GM13976 (cell line): ENCODE measurements at regions not wholly inside any gene's neighbourhood (a gene's known extent, or its start where the extent isn't known, plus 50 kb on each side); places are given as distances from the start of the nearest gene placed in this dataset.

ENCODE experiments used
- DNase-seq: peaks from one replicate; pipeline ENCODE4 v3.0.0; 2012; ENCODE audit warnings: low spot score
- in situ Hi-C: fragments of 300-500 bp; cut with MboI; formaldehyde crosslinking; loops from one replicate; pipeline ENCODE4 v1.12.0; 2022; ENCODE audit warnings: low sequenced_read_pairs, mixed read lengths, inconsistent platforms; ENCODE audit not compliant: unreplicated experiment
- TF ChIP-seq, protein P1 (sequence below): IDR thresholded peaks from 2 replicates; pipeline ENCODE4 v1.5.1; 2012; ENCODE audit warnings: borderline replicate concordance, mild to moderate bottlenecking; ENCODE audit not compliant: insufficient read depth; ENCODE audit errors: extremely low read depth, missing control alignments, control extremely low read depth

DNA sequence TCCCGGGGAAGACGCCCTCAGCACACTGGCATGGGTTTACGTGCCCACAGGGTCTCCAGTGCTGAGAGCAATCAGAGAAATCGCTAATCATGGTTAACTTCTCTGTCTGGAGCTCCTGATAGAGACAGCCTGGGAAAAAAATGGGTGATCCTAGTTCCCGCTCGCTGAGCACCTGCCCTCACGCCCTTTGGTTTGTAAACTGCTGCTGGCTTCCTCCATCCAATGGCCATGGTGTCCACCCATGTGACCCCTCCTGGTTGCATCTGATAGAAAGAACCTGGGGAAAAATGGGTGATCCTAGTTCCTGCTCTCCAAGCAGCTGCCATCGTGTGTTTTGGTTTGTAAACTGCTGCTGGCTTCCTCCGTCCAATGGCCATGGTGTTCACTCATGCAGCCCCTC, 402.2 kb downstream of the PRDM2 start:
- no peak for DNase-seq
- in situ Hi-C loops = loop anchor here (25.0 kb wide), 1 partner anchor 460 kb away; no protein-coding TSS in a partner anchor
- TF ChIP-seq, protein P1, sequence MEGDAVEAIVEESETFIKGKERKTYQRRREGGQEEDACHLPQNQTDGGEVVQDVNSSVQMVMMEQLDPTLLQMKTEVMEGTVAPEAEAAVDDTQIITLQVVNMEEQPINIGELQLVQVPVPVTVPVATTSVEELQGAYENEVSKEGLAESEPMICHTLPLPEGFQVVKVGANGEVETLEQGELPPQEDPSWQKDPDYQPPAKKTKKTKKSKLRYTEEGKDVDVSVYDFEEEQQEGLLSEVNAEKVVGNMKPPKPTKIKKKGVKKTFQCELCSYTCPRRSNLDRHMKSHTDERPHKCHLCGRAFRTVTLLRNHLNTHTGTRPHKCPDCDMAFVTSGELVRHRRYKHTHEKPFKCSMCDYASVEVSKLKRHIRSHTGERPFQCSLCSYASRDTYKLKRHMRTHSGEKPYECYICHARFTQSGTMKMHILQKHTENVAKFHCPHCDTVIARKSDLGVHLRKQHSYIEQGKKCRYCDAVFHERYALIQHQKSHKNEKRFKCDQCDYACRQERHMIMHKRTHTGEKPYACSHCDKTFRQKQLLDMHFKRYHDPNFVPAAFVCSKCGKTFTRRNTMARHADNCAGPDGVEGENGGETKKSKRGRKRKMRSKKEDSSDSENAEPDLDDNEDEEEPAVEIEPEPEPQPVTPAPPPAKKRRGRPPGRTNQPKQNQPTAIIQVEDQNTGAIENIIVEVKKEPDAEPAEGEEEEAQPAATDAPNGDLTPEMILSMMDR = no peak

DNA sequence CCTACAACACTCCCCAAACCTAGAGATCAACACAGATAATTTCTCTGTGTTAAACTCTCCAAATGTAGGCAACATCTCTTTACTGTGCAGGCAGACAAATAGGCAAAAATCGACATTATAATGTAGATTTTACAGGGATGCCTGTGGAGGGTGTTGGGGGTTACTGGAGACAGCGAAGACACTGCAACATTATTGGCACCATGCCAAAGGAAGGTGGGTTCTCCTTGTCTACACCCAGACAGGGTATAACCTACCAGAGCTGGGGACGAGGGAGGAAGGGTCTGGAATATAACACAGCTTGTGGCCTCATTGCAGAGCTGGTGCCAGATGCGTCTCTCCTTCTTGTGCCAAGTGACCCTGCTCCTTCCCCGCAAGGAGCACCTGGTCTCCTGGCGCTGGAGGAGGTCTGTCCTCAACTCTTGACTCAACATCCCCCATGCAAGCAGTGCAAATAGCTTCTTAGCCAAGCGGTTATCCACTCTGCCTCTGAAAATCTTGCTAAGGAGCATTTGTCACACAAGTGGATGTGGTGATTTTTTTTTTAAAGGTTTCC, 404.0 kb downstream of the PRDM2 start:
- DNase-seq = no peak

DNA sequence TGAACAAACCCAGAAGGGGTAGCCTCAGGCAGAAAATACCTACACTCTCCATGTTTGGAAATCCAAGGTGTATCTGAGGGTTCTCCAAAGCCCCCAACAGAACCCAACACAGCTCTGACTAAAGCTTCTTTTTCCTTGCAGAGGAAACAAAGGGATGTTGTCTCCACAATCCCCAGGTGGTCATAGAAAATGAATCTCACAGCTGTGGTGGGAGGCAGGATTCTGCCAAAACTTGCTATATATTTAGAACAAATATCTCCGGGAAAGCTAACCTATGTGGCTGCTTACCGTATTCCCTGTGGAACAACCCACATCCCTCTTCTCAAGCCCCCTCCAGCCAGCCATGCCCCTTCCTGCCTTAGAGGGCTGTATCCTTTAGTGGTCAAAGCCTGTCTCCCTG, 406.1 kb downstream of the PRDM2 start:
- DNase-seq = no peak
- TF ChIP-seq, protein P1 = no peak
- in situ Hi-C loops = loop anchor here (25.0 kb wide), 1 partner anchor 456 kb away; no protein-coding TSS in a partner anchor

More for the DNA sequence above, 404.0 kb downstream of the PRDM2 start:
- TF ChIP-seq, protein P1 = no peak
- in situ Hi-C loops = loop anchor here (25.0 kb wide), 1 partner anchor 458 kb away; no protein-coding TSS in a partner anchor

DNA sequence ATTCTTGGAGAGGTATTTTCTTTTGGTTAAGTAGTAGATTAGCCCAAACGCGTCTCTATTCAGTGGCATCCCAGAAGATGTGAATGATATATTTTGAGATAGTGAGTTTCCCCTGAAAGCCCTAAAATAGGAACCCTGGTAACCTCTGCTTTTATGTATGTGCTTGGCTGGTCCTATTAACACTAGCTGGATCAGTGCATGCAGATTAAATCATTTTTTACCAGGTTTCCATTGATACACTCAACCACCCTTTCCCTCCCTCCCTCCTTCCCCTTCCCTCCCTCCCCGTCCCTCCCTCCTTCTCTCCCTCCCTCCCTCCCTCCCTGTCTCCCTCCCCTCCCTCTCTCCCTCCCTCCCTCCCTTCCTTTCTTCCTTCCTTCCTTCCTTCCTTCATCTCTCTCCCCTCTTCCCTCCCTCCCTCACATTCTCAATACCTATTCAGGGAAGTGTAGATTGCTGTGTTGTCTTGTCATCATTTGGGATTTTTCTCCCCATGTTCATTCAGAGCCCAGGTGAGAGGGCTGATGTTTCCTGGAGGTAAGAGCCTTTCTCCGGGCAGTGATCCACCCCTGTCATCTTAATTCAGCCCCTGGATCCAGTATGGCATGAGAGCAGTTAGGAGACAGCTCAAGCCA, 406.8 kb downstream of the PRDM2 start:
- TF ChIP-seq, protein P1 = no peak
- in situ Hi-C loops = loop anchor here (25.0 kb wide), 1 partner anchor 456 kb away; no protein-coding TSS in a partner anchor
- no peak for DNase-seq

DNA sequence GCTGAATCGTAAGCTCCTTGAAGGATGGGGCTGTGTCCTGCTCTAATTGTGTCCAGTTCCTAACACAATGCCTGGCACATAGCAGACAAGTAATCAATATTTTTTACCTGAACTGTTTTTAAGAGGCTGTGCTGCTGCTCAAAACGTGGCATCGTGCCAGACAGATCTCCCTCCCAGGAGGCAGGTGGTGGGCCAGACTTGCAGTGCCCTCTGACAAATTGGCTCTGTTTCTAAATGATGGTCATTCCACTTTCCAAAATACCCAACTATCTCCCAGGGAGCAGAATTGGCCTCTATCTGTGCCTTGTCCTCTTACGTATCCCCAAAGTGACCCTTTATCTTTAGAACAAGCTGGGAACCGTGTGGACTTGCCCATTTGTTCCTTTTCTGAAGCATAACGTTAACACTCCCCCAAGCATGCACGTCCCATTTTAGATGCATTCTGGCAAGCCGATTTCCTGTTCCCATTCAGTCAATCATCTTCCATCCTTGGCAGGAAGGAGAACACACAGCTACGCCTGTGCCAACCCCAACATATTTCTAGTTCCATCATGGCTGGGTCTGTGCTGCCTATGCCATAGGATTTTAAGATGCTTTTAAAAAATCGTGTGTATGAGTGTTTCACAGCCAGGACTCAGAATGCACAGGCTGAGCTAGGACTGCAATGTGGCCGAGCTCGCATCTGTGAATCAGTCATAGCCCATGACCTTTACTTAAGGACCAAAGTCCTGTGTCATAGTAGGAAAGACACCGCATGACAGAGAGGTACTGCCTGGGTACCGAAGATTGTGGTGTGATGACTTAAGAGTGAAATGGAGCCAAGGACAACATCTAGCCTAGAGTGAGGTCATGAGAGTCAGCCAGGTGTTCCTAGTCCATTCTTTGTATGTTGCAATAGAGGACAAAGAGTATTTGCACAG, 408.6 kb downstream of the PRDM2 start:
- DNase-seq = no peak
- TF ChIP-seq, protein P1 = no peak
- in situ Hi-C loops = loop anchor here (25.0 kb wide), 1 partner anchor 454 kb away; no protein-coding TSS in a partner anchor

DNA sequence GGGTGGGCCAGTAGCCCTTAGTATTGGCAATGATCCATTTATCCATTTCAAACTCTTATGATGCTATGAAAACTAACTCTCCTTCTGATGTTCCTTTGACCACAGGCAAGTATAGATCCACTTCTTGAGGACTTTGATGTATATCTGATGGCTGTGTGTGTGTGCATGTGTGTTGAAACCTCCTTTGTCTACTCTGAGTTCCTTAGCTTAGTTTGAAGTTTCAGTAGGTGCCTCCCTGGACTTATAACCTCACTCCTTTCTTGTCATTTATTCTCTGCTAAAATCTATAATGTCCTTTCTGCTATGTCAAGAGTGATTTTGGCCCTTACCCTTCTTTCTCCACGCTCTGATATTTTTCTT, 409.3 kb downstream of the PRDM2 start:
- TF ChIP-seq, protein P1 = no peak
- in situ Hi-C loops = loop anchor here (25.0 kb wide), 1 partner anchor 453 kb away; no protein-coding TSS in a partner anchor
- no peak for DNase-seq
